NB4 (cell line): ENCODE measurements at regions not wholly inside any gene's neighbourhood (a gene's known extent, or its start where the extent isn't known, plus 50 kb on each side); places are given as distances from the start of the nearest gene placed in this dataset.

Experiments
- CTCF ChIP-seq: IDR thresholded peaks from one replicate; pipeline ENCODE4 v1.5.1; 2012; ENCODE audit warnings: low read depth, low read length
- MAX ChIP-seq: IDR thresholded peaks from 2 replicates; pipeline ENCODE4 v1.6.1; 2011; ENCODE audit warnings: low read depth, low read length
- MYC ChIP-seq: IDR thresholded peaks from 2 replicates; pipeline ENCODE4 v1.6.1; 2011; ENCODE audit warnings: low read depth, low read length
- POLR2A ChIP-seq: IDR thresholded peaks from 2 replicates; pipeline ENCODE4 v1.6.1; 2011; ENCODE audit warnings: mild to moderate bottlenecking; ENCODE audit not compliant: insufficient read length; ENCODE audit errors: extremely low read depth

- TF ChIP-seq CTCF: no peak
- no peak for TF ChIP-seq MAX
- no peak for TF ChIP-seq POLR2A
- no peak for TF ChIP-seq MYC
These were observed 334.3 kb upstream of the SYT1 start for GRCh38 chr12:78530100-78530765.
